HUDEP-2 (cell line): ENCODE measurements at regions not wholly inside any gene's neighbourhood (a gene's known extent, or its start where the extent isn't known, plus 50 kb on each side); places are given as distances from the start of the nearest gene placed in this dataset.

Experiments used
- DNase-seq, 76 experiments: peaks; one replicate each; lab custom pipeline; 2025; ENCODE audit not compliant: unreplicated experiment in 76 of 76; lab: John Stamatoyannopoulos, UW

GRCh38 chr6:155974359-155974758 lies 518.7 kb upstream of the NOX3 start:
- no peak for DNase-seq

GRCh38 chr6:155970876-155971708 lies 515.5 kb upstream of the NOX3 start:
- DNase-seq = no peak

GRCh38 chr6:155970472-155970871 lies 514.8 kb upstream of the NOX3 start:
- DNase-seq = no peak

- DNase-seq = no peak
Observed at GRCh38 chr6:155968921-155969320, 513.3 kb upstream of the NOX3 start.

- no peak for DNase-seq
Observed at GRCh38 chr6:155967322-155967721, 511.7 kb upstream of the NOX3 start.

GRCh38 chr6:155964544-155964943 lies 508.9 kb upstream of the NOX3 start:
- DNase-seq = no peak

- no peak for DNase-seq
Observed at GRCh38 chr6:155962276-155962675, 506.6 kb upstream of the NOX3 start.

GRCh38 chr6:155959898-155960495 lies 504.4 kb upstream of the NOX3 start:
- no peak for DNase-seq

GRCh38 chr6:155958550-155958949 lies 502.9 kb upstream of the NOX3 start:
- DNase-seq = no peak

GRCh38 chr6:155955038-155955437 lies 499.4 kb upstream of the NOX3 start:
- DNase-seq = no peak

GRCh38 chr6:155954149-155954548 lies 498.5 kb upstream of the NOX3 start:
- DNase-seq = no peak

- no peak for DNase-seq
Observed at GRCh38 chr6:155949256-155949655, 493.6 kb upstream of the NOX3 start.

GRCh38 chr6:155946860-155947259 lies 491.2 kb upstream of the NOX3 start:
- no peak for DNase-seq

GRCh38 chr6:155943635-155944034 lies 488.0 kb upstream of the NOX3 start:
- DNase-seq = no peak

- no peak for DNase-seq
Observed at GRCh38 chr6:155939253-155939652, 483.6 kb upstream of the NOX3 start.

- DNase-seq = no peak
Observed at GRCh38 chr6:155936551-155936950, 480.9 kb upstream of the NOX3 start.

GRCh38 chr6:155936127-155936526 lies 480.5 kb upstream of the NOX3 start:
- no peak for DNase-seq

- DNase-seq = no peak
Observed at GRCh38 chr6:155916846-155917624, 461.4 kb upstream of the NOX3 start.

- no peak for DNase-seq
Observed at GRCh38 chr6:155915651-155916050, 460.0 kb upstream of the NOX3 start.

GRCh38 chr6:155913816-155914215 lies 458.2 kb upstream of the NOX3 start:
- DNase-seq = no peak

GRCh38 chr6:155909710-155910109 lies 454.1 kb upstream of the NOX3 start:
- DNase-seq = no peak

- no peak for DNase-seq
Observed at GRCh38 chr6:155895641-155896040, 440.0 kb upstream of the NOX3 start.
